ENCODE measurements at regions not wholly inside any gene's neighbourhood (a gene's known extent, or its start where the extent isn't known, plus 50 kb on each side); places are given as distances from the start of the nearest gene placed in this dataset.

GRCh38 chr4:110933341-110933740, 310.5 kb upstream of the PITX2 start:
- CTCF ChIA-PET (ENCODE audit: low intra/inter-chr PET ratio), result no interaction called here
- Histone ChIP-seq H3K9me3 (replicated peaks; ENCODE audit: control insufficient read depth, insufficient read depth, low read depth, low read length) (no peaks in the 10 kb centered on the region), H3K27ac (ENCODE audit: extremely low read depth, low read depth, low read length) (no peak overlapping the region), H3K36me3 (ENCODE audit: control insufficient read depth, insufficient read depth, low read length) (no peaks in the 10 kb centered on the region), H3K9me1 (ENCODE audit: control insufficient read depth, insufficient read depth, low read length) (no peaks in the 10 kb centered on the region), H3K9ac (ENCODE audit: insufficient read depth in 1 of 2, low read depth in 2 of 2, low read length in 2 of 2) (no peak overlapping the region), H4K20me1 (replicated peaks; ENCODE audit: control insufficient read depth, insufficient read depth, low read length) (no peaks in the 10 kb centered on the region), H3K4me3 (no peak overlapping the region), H3K27me3 (ENCODE audit: control insufficient read depth in 2 of 2, insufficient read depth in 2 of 2, low read length in 2 of 2) (no peaks in the 10 kb centered on the region), H2AFZ (ENCODE audit: low read depth, low read length) (no peak overlapping the region), H3K4me2 (ENCODE audit: insufficient read depth, low read length) (no peak overlapping the region), H3K4me1 (replicated peaks in 1 of 2; ENCODE audit: control insufficient read depth in 2 of 2, insufficient read depth in 2 of 2, low read length in 2 of 2) (no peaks in the 10 kb centered on the region), H3K79me2 (ENCODE audit: control insufficient read depth, insufficient read depth, low read length) (no peaks in the 10 kb centered on the region)
- FAIRE-seq (no peak), ATAC-seq (no peak), DNase-seq (ENCODE audit: extremely low read depth in 1 of 4, low spot score in 3 of 4) (no peak)
- no TSS peak for BruUV-seq (replicated peaks)
- 5% methylated on average over 3 of the region's 3 CpGs for WGBS (ENCODE audit: insufficient coverage, low coverage, missing lambda C conversion rate)
- intact Hi-C loops (cut with micrococcal nuclease), result no loop called here
- TF ChIP-seq PHB2 (IDR thresholded peaks at IDR 0.05; ENCODE audit: low read depth) (no peak), KHSRP (IDR thresholded peaks at IDR 0.05) (no peak), MECOM (CRISPR knock-in tag; IDR thresholded peaks at IDR 0.05) (no peak), MBD2 (IDR thresholded peaks at IDR 0.05; ENCODE audit: borderline replicate concordance, low read depth) (no peak), MEF2A (IDR thresholded peaks at IDR 0.05; ENCODE audit: control insufficient read depth, low read depth, low read length) (no peak), RBFOX2 (IDR thresholded peaks at IDR 0.05; ENCODE audit: low read depth, low read length) (no peak), THRAP3 (IDR thresholded peaks at IDR 0.05; ENCODE audit: borderline replicate concordance) (no peak), MED1 (CRISPR knock-in tag; IDR thresholded peaks at IDR 0.05; ENCODE audit: borderline replicate concordance) (no peak), ZNF41 (CRISPR knock-in tag; conservative IDR thresholded peaks at IDR 0.05) (no peak), ZZZ3 (IDR thresholded peaks at IDR 0.05) (no peak), ZNF583 (CRISPR knock-in tag; IDR thresholded peaks at IDR 0.05) (no peak), CREB1 (IDR thresholded peaks at IDR 0.05) (no peak), CREB1 (CRISPR knock-in tag; IDR thresholded peaks at IDR 0.05) (no peak), PCBP1 (IDR thresholded peaks at IDR 0.05; ENCODE audit: low read depth, low read length, poor library complexity, severe bottlenecking) (no peak), GTF2A2 (tag; IDR thresholded peaks at IDR 0.05) (no peak), EHMT2 (IDR thresholded peaks at IDR 0.05) (no peak), SPI1 (IDR thresholded peaks at IDR 0.05; ENCODE audit: borderline replicate concordance, low read depth, low read length) (no peak), POLR2AphosphoS5 (IDR thresholded peaks at IDR 0.05; ENCODE audit: control insufficient read depth, insufficient read depth, low read depth, low read length) (no peak), TAF15 (IDR thresholded peaks at IDR 0.05; ENCODE audit: low read depth, low read length) (no peak), ARHGAP35 (IDR thresholded peaks at IDR 0.05; ENCODE audit: partially characterized antibody) (no peak)
- POLR2A ChIA-PET, result no interaction called here
- in situ Hi-C loops (cut with MboI), result no loop called here
